Kidney tubule cell (primary cell): ENCODE measurements at regions not wholly inside any gene's neighbourhood (a gene's known extent, or its start where the extent isn't known, plus 50 kb on each side); places are given as distances from the start of the nearest gene placed in this dataset.

Experiments
- DNase-seq: peaks from one replicate; pipeline ENCODE4 v3.0.0-alpha.2; 2018; ENCODE audit warnings: low spot score

- DNase-seq, result peak; percentile 69
Observed at GRCh38 chr7:131897016-131897789, 340.8 kb upstream of the PODXL start.

GRCh38 chr7:131896165-131896863, 339.9 kb upstream of the PODXL start:
- DNase-seq, result no peak

GRCh38 chr7:131895541-131896164, 339.2 kb upstream of the PODXL start:
- DNase-seq, result peak; percentile 99

GRCh38 chr7:131893631-131894340, 337.4 kb upstream of the PODXL start:
- DNase-seq, result no peak

GRCh38 chr7:131890176-131890575, 333.7 kb upstream of the PODXL start:
- DNase-seq, result no peak

GRCh38 chr7:131889572-131890150, 333.2 kb upstream of the PODXL start:
- no peak for DNase-seq

- DNase-seq, result no peak
Observed at GRCh38 chr7:131883769-131884168, 327.3 kb upstream of the PODXL start.

- DNase-seq, result no peak
Observed at GRCh38 chr7:131883196-131883595, 326.8 kb upstream of the PODXL start.

- no peak for DNase-seq
Observed at GRCh38 chr7:131882321-131882720, 325.9 kb upstream of the PODXL start.

GRCh38 chr7:131880078-131880477, 323.6 kb upstream of the PODXL start:
- DNase-seq, result no peak

GRCh38 chr7:131879424-131879823, 323.0 kb upstream of the PODXL start:
- DNase-seq, result no peak

- DNase-seq, result no peak
Observed at GRCh38 chr7:131878777-131879176, 322.3 kb upstream of the PODXL start.

GRCh38 chr7:131873581-131873980, 317.2 kb upstream of the PODXL start:
- no peak for DNase-seq

GRCh38 chr7:131869986-131870385, 313.6 kb upstream of the PODXL start:
- no peak for DNase-seq

GRCh38 chr7:131869169-131869844, 312.9 kb upstream of the PODXL start:
- no peak for DNase-seq

GRCh38 chr7:131867461-131867860, 311.0 kb upstream of the PODXL start:
- no peak for DNase-seq

- no peak for DNase-seq
Observed at GRCh38 chr7:131865911-131866310, 309.5 kb upstream of the PODXL start.

- no peak for DNase-seq
Observed at GRCh38 chr7:131861620-131862346, 305.4 kb upstream of the PODXL start.

GRCh38 chr7:131859147-131859821, 302.9 kb upstream of the PODXL start:
- peak; percentile 80 for DNase-seq

- DNase-seq, result no peak
Observed at GRCh38 chr7:131858611-131859010, 302.2 kb upstream of the PODXL start.
